ENCODE measurements at regions not wholly inside any gene's neighbourhood (a gene's known extent, or its start where the extent isn't known, plus 50 kb on each side); places are given as distances from the start of the nearest gene placed in this dataset.
"Not testable (repeated sequence)": the region's sequence is repeated elsewhere in the genome, so short reads cannot be mapped to it uniquely, and the experiment has no call there.

DNA sequence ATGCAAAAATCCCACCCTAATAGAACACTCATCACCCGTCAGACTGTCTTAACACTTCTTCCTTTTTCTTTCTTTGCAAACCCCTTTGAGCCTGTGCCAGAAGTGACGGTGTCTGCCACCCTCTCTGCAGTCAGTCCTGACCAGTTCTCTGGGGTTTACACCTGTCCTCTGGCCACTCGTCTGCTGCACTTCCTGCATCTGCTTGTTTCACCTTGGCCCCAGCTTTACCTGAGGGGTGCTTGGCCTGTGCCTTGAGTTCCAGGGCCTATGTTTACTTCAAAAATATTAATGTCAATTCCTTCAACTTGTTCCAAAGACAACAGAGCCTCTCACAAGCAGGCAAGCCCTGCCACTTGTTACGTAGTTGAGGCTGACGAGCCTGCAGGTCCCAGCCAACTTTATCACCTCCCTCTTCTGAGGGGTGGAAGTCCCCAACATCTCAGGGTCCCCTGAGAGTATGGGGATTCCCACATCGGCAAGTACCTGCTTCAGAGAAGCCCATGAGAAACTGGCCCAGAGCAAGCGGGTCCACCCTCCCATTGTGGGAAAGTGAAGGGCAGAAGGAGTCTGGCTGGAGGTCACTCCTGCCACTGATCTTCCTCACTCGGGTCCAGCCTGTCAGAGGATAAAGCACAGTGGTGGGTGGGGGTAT, 205.4 kb downstream of the DAD1 start:
- no peak for ATAC-seq
- intact Hi-C loops (cut with DNase I) = loop anchor here in 1 of 2 donors (10.0 kb wide), 1 partner anchor 431 kb away; the partner anchor contains the start of gene SLC7A7

DNA sequence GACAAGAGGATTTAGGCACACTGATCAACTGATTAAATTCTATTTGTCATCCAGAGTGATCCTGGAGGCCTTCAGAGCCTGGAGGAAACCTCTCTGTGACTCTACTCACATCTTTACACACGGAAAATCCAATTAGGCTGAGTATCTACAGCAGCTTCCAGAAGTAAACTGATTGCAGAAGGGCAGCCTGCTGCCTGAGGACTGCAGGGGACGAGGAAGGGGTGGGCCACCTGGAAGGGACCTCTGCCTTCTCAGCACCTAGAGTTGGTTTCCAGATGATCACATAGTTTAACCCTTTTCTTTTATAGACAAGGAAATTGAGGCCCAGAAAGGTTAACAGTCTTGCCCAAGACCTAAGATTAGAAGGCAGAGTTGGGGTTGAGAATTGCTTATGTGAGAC, 206.1 kb downstream of the DAD1 start:
- intact Hi-C loops (cut with DNase I) = loop anchor here in 1 of 2 donors (10.0 kb wide), 1 partner anchor 432 kb away; the partner anchor contains the start of gene SLC7A7
- ATAC-seq = no peak
- DNase-seq = no peak

More for the DNA sequence above, 205.4 kb downstream of the DAD1 start:
- DNase-seq = no peak

DNA sequence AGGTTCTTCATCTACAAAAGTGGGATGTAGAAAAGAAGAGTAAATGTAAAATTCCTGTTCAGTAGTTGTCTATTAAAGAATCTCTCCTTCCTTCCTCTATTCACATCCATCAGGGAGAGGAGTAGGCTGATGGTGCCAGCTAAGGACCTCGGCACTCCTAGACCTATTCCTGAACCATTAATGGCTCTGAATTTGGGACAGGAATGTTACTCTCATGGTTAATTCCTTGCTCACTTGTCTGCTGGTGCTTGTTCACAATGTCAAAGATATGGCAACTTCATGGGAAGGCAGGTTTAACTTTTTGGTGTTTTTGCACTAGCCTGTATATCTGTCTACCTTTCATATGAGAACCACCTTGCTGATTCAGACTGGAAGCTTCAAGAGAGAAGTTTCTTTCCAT, 206.6 kb downstream of the DAD1 start:
- no peak for DNase-seq
- no peak for ATAC-seq
- intact Hi-C loops (cut with DNase I) = loop anchor here in 1 of 2 donors (10.0 kb wide), 1 partner anchor 432 kb away; the partner anchor contains the start of gene SLC7A7

DNA sequence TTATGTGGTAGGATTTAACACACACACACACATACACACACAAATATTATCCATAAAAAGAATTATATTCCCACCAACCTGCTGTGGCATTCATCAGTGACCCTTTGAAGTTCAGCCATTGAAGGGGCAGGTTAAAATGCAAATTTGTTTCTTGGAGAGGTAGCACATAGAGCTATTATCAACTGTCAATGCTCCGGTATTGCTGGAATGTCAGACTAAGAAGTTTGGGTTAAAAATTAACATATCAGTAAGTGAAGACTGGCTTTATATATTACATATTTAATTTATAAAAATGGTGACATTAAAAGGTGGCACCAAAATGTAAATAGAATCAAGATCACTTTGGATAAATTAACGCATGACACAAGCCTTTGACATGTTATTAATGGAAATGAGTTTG, 207.3 kb downstream of the DAD1 start:
- DNase-seq = no peak
- ATAC-seq = no peak
- intact Hi-C loops (cut with DNase I) = loop anchor here in 1 of 2 donors (10.0 kb wide), 1 partner anchor 433 kb away; the partner anchor contains the start of gene SLC7A7

DNA sequence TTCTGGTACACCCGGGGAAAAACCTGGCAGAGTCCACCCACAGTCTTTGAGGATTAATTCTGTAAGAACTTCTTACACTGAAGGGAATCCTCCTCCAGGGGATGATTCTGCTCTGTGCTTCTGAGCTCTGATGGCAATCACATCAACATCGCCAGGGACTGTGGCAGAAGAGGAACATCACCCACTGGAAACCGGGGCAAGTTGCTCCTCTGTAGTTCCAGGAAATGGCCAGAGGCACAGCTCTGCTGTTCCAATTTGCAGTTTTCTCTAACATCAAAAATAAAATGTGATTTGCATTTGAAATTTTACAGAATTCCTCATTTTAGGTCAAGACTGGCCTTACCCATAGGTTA, 207.6 kb downstream of the DAD1 start:
- ATAC-seq (no peak), DNase-seq (no peak)
- intact Hi-C loops (cut with DNase I) = loop anchor here in 1 of 2 donors (10.0 kb wide), 1 partner anchor 433 kb away; the partner anchor contains the start of gene SLC7A7

DNA sequence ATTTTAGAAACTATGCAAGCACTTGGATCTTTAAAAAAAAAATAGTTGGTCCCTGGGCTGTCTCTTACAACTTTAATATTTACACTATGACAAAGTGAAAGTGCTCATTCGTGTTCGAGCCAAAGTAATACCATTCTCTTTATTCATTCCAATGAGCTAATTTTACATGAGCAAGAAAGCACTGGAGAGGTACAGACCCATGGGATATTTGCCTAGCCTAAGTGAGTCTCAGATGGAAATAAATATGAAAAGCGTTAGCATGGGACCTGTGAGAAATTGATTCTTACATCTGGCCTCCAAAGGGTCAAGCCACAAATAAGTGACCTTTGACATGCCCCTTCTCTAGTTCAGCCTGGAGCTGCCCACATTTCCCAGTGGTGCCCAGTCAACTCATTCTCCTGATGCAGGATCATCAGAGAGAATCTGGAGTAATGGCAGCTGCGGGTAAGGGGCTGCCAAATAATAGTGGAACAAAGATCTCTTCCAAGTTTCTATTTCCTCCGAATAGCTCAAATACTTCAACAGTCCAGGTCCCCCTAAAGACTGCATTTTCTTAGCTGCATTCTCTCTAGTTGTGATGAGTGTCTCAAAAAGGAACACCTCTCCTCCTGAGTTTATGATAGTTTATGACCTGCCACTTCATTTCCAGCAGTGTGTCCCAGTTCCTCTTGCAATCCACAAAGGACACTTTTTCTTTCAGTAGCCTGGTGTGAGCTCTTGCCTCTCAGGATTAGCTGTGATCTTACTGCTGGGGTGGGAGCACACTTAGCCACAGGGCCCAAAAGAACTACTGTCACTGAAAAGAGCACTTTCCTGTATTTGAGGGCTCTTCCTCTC, 208.2 kb downstream of the DAD1 start:
- DNase-seq (no peak), ATAC-seq (peak in 1 of 2 donors; percentile 52)
- intact Hi-C loops (cut with DNase I) = loop anchor here in 1 of 2 donors (10.0 kb wide), 1 partner anchor 434 kb away; the partner anchor contains the start of gene SLC7A7

DNA sequence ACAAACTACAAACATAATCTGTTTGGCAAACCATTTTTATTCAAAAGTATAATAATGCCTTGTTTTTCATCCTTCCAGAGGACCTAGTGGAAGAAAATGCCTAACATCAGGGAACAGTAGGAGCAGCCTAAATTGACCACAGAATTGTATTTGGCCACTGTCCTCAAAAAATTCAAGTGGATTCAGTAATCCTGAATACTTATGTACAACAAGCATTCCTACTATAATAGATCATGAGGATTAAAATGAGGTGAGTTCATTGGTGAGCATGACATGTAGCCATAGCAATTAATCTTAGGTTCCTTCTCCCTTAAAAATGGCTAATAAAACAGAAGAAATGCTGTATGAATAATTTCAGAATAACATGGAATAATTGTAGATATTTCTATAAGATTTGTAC, 209.3 kb downstream of the DAD1 start:
- no peak for ATAC-seq
- intact Hi-C loops (cut with DNase I) = loop anchor here in 1 of 2 donors (10.0 kb wide), 1 partner anchor 435 kb away; the partner anchor contains the start of gene SLC7A7
- DNase-seq = no peak

DNA sequence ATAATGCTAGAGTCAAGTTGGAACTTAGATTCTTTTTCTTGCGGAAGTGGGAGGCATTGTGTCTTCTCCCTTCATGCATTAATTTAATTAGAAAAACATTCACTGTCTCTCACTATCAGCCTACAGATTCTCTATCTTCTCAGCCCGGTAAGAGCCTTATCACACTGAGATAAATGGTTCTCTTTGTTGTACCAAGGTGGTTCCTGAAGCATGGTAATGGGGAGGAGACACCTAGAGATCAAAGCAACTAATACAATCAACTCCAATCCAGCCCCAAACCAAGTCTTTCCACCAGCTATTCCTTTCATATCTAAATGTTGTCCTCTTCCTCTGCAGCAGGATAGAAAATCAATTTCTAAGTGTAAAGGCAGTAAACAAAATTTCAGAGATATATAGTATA, 210.8 kb downstream of the DAD1 start:
- intact Hi-C loops (cut with DNase I) = no loop called here

DNA sequence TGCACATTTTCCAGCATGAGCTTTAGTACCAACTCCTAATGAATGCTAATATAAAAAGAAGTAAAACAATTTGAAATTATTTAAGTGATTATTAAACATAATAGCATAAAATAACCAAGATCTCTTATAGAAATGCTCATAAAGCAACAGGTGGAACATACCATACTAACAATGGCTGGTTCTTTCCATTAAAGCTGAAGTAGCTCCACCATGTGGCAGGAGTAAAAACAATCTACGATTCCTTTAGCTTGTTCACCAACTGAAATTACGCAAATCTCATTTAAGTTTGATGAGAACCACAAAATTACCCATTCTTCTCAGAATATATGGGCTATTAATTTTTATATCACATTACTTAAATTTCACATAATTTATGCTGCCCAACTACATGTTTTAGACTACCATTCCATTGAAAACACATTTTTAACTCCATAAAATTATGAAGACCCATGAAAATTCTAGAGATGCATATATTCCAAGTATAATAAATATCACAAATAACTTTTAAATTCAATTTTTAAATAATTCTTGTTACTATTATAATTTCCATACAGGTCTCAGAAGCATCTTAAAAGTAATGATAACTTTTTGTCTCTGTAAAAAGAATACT, 213.6 kb downstream of the DAD1 start:
- DNase-seq (no peak), ATAC-seq (peak in 1 of 2 donors; percentile 51)
- intact Hi-C loops (cut with DNase I) = no loop called here

More for the DNA sequence above, 210.8 kb downstream of the DAD1 start:
- DNase-seq (no peak), ATAC-seq (no peak)

DNA sequence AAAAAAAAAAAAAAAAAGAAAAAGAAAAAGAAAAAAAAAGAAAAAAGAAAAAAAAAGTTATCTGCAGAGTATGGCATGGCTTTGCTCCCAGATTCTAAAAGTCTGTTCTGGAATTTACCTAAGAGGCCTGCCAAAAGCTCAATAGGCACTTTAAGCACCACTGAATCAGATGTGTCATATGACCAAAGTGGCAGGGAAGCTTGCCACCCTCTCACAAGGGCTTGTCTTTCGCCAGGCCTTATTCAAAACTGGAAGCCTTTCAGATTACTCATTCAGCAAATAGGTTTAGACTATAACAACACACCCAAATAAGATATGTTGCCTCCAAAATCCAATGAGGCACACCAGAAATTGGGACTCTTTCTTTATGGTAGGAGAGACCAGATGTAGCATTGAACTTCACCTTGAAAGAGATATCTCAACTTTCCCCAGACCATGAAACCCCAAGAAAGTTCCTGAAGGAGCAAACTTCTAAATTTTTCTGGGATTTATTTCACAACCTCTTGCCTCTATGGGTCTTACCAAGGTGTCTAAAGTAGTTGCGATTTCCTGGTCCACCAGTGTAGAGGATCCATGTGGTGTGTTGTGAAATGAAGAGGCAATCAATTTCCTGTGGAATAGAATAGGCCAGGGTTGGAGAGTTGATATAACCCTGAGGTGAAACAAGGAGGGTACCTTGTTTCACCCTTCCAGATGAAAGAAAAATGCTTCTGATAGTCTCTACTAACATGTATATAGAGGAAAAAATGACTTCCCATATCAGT, 218.8 kb downstream of the DAD1 start:
- DNase-seq (peak; percentile 53), ATAC-seq (peak; percentile 94 to 97)
- intact Hi-C loops (cut with DNase I) = loop anchor here (2.0 to 5.0 kb wide), 2 partner anchors 48 to 51 kb away; no protein-coding TSS in a partner anchor

DNA sequence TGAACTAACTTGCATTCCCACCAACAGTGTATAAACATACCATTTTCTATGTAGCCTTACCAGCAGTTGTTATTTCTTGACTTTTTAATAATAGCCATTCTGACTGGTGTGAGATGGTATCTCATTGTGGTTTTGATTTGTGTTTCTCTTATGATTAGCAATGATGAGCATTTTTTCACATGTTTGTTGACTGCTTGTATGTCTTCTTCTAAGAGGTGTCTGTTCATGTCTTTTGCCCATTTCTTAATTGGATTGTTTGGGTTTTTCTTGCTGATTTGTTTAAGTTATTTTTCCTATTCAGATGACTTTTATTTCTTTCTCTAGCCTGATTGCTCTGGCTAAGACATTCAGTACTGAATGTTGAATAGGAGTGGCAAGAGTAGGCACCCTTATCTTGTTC, 230.3 kb downstream of the DAD1 start:
- intact Hi-C loops (cut with DNase I) = no loop called here
- DNase-seq (no peak), ATAC-seq (no peak)

DNA sequence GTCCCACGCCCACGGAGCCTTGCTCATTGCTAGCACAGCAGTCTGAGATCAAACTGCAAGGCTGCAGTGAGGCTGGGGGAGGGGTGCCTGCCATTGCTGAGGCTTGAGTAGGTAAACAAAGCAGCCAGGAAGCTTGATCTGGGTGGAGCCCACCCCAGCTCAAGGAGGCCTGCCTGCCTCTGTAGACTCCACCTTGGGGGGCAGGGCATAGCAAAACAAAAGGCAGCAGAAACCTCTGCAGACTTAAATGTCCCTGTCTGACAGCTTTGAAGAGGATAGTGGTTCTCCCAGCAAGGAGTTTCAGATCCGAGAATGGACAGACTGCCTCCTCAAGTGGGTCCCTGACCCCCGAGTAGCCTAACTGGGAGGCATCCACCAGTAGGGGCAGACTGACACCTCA, 239.7 kb downstream of the DAD1 start:
- intact Hi-C loops (cut with DNase I); DNase-seq; ATAC-seq: not testable (repeated sequence)

DNA sequence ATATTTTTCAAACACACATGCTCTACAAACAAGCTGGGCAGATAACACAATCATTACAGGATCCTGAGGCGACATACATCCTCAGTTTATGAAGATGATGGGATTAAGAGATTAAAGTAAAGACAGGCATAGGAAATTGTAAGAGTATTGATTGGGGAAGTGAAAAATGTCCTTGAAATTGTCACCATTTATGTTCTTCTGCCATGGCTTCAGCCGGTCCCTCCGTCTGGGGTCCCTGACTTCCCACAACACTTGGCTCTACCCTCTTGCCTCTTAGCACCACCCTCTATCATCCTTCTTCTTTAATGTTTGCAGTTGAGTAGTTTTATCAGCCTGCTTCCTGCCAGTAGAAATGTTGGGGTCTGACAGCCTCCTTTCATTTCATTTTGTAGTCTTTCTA, 244.4 kb downstream of the DAD1 start:
- no peak for DNase-seq
- intact Hi-C loops (cut with DNase I) = no loop called here
- ATAC-seq = no peak

DNA sequence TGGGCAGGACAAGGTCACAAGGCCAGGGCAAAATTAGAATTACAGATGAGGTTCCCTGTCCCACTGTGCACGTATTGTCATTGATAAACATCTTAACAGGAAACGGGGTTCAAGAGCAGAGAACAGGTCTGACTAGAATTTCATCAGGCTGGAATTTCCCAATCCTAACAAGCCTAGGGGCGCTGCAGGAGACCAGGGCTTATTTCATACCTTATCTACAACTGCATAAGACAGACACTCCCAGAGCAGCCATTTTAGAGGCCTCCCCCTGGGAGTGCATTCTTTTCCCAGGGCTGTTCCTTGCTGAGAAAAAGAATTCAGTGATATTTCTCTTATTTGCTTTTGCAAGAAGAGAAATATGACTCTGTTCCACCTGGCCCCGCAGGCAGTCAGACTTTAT, 244.8 kb downstream of the DAD1 start:
- intact Hi-C loops (cut with DNase I); ATAC-seq; DNase-seq: not testable (repeated sequence)

DNA sequence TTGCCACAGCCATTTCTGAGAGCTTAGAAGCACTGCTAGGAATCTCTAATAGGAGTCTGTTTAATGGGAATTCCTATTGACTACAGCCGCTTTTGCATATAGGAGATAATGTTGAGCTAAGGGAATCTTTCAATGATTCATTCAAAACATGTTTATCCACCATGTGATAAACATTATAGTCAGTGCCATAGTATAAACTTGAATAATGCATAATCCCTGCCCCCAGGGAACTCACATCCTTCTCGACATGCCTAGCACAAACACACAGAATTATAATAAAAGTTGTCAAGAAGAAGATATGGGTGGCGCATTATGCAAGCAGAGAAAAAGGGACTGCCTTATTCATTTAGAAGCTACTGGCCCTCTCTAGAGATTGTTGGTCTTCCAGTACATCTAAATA, 248.0 kb downstream of the DAD1 start:
- DNase-seq = no peak
- intact Hi-C loops (cut with DNase I) = no loop called here
- no peak for ATAC-seq

DNA sequence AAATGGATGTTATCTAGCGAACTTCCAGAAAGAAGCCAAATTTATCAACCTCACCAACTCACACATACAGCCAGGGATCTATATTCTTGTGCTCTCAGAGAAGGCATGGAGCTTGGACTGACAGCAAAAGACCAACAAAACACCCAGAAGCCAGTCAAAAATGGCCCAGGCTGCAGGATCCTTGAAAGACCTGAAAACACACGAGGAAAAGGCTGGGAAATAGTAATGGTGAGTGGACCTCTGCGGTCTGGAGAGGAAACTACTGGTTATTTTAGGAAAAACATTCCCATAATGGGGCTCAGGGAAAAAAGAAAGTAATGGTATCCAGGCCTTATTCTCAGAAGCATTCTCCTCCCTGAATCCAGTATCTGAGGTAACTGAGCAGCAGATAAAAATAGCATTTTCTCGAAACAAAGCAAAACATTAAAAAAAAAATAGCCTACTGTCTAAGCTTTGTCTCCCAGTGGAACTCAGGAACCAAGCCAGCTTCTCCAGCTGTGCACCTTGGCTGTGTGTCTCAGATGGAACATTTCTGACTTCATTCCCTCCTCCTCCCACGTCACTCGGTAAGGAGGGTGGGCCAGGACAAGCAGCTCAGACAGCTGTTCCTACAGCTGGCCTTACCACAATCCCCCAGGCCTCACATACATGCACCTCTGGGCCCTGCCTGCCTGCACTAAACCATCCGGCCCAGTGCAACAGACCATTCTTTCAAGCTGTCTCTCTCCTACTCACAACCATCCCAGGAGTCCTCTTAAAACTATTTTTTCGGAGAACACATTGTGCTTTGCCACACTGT, 249.9 kb downstream of the DAD1 start:
- peak; percentile 90 to 98 for ATAC-seq
- DNase-seq = peak; percentile 75
- intact Hi-C loops (cut with DNase I) = no loop called here

DNA sequence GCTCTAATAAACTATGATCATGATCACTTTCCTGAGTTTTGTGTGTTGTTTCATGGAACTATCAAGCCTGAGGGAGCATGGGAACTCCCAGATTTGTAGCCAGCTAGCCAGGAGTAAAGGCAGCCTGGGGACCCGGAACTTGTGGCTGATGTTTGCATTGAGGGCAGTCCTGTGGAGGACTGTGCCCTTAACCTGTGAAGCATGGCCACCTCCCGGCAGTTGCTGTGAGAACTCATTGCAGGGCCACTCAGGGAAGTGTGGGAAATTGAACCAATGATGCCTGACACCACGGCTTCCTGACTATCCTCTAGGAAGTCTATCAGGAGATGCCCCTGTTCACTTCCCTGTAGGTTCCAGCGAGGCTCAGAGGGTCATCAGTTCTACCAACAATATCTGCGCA, 250.6 kb downstream of the DAD1 start:
- ATAC-seq = no peak
- no peak for DNase-seq
- intact Hi-C loops (cut with DNase I) = no loop called here

DNA sequence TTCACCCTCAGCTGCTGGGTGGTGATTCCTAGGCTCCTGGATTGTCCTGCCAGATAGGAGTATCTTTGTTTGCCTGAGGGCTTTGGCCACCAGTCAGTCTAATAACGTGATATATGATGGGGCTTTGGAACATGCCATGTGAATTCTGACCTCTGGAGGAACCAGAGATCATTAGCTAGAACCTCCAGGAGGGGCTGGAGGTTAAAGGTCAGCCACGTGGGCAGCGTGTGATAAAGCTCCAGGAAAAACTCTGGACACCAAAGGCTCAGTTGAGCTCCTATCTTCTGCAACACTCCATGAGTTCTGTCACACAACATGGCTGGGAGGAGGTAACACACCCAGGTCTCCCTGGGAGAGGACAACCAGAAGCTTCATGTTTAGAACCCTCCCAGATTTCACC, 251.1 kb downstream of the DAD1 start:
- no peak for ATAC-seq
- intact Hi-C loops (cut with DNase I) = no loop called here
- DNase-seq = no peak
